SK-N-SH treated with all-trans-retinoic acid at 6 μM for 48 hours (cell line): ENCODE measurements at regions not wholly inside any gene's neighbourhood (a gene's known extent, or its start where the extent isn't known, plus 50 kb on each side); places are given as distances from the start of the nearest gene placed in this dataset.

Experiments used
- ATAC-seq: fragments of 200-7000 bp; cut with Tn5 transposase; 3 replicates; pipeline ENCODE4 v1.9.1; 2020; ENCODE audit warnings: mild to moderate bottlenecking, moderate library complexity
- ARNTL ChIP-seq: fragments of 450-650 bp; formaldehyde crosslinking; IDR thresholded peaks from 2 replicates; pipeline ENCODE4 v1.5.0; 2020; ENCODE audit warnings: low read depth, mild to moderate bottlenecking, moderate library complexity, borderline replicate concordance
- BACH2 ChIP-seq: fragments of 250-450 bp; sonication (Bioruptor Pico); IDR thresholded peaks from 2 replicates; pipeline ENCODE4 v1.9.0; 2021; ENCODE audit warnings: mild to moderate bottlenecking, borderline replicate concordance
- CSDC2 ChIP-seq: fragments of 250-450 bp; sonication (Bioruptor Pico); IDR thresholded peaks from 2 replicates; pipeline ENCODE4 v1.5.0; 2020; ENCODE audit warnings: mild to moderate bottlenecking, moderate library complexity
- ESRRG ChIP-seq: fragments of 250-450 bp; sonication (Bioruptor Pico); IDR thresholded peaks from 2 replicates; pipeline ENCODE4 v1.6.1; 2021; ENCODE audit warnings: mild to moderate bottlenecking
- GLIS3 ChIP-seq: fragments of 250-450 bp; sonication (Bioruptor Pico); IDR thresholded peaks from 2 replicates; pipeline ENCODE4 v1.5.0; 2020; ENCODE audit warnings: mild to moderate bottlenecking, moderate library complexity
- ISL1 ChIP-seq: fragments of 250-450 bp; sonication (Bioruptor Pico); IDR thresholded peaks from 2 replicates; pipeline ENCODE4 v2.1.2; 2022; ENCODE audit warnings: mild to moderate bottlenecking, moderate library complexity
- OSR1 ChIP-seq: fragments of 250-450 bp; sonication (Bioruptor Pico); IDR thresholded peaks from 2 replicates; pipeline ENCODE4 v1.8.0; 2022; ENCODE audit warnings: moderate library complexity, mild to moderate bottlenecking, inconsistent platforms
- PPARA ChIP-seq: fragments of 250-450 bp; sonication (Bioruptor Pico); IDR thresholded peaks from 2 replicates; pipeline ENCODE4 v1.5.0; 2020; ENCODE audit warnings: mild to moderate bottlenecking, borderline replicate concordance
- RARB ChIP-seq: fragments of 250-450 bp; sonication (Bioruptor Pico); IDR thresholded peaks from 2 replicates; pipeline ENCODE4 v1.8.0; 2021; ENCODE audit warnings: mild to moderate bottlenecking, moderate library complexity
- SNAI2 ChIP-seq: fragments of 250-450 bp; sonication (Bioruptor Pico); IDR thresholded peaks from 2 replicates; pipeline ENCODE4 v1.5.0; 2020; ENCODE audit warnings: mild to moderate bottlenecking, moderate library complexity
- TCF4 ChIP-seq: fragments of 250-450 bp; sonication (Bioruptor Pico); IDR thresholded peaks from 2 replicates; pipeline ENCODE4 v1.8.0; 2021; ENCODE audit warnings: mild to moderate bottlenecking, moderate library complexity, borderline replicate concordance
- TOX ChIP-seq: fragments of 250-450 bp; sonication (Bioruptor Pico); IDR thresholded peaks from 2 replicates; pipeline ENCODE4 v1.8.0; 2021; ENCODE audit warnings: mild to moderate bottlenecking, moderate library complexity, borderline replicate concordance
- TSHZ2 ChIP-seq: fragments of 250-450 bp; sonication (Bioruptor Pico); IDR thresholded peaks from 2 replicates; pipeline ENCODE4 v1.5.0; 2020; ENCODE audit warnings: mild to moderate bottlenecking, moderate library complexity
- ZC3H10 ChIP-seq: fragments of 250-450 bp; sonication (Bioruptor Pico); IDR thresholded peaks from 2 replicates; pipeline ENCODE4 v1.5.1; 2021; ENCODE audit warnings: mild to moderate bottlenecking, moderate library complexity
- ZFP3 ChIP-seq: fragments of 250-450 bp; sonication (Bioruptor Pico); IDR thresholded peaks from 2 replicates; pipeline ENCODE4 v1.5.0; 2020; ENCODE audit warnings: mild to moderate bottlenecking, moderate library complexity
- ZFP30 ChIP-seq: fragments of 450-650 bp; formaldehyde crosslinking; IDR thresholded peaks from 2 replicates; pipeline ENCODE4 v1.5.0; 2022; ENCODE audit warnings: mild to moderate bottlenecking, moderate library complexity
- ZNF565 ChIP-seq: fragments of 450-650 bp; formaldehyde crosslinking; conservative IDR thresholded peaks from 2 replicates; pipeline ENCODE4 v1.5.0; 2020; ENCODE audit warnings: low read depth, mild to moderate bottlenecking, moderate library complexity
- ZNF70 ChIP-seq: fragments of 450-650 bp; formaldehyde crosslinking; IDR thresholded peaks from 2 replicates; pipeline ENCODE4 v1.5.0; 2020; ENCODE audit warnings: mild to moderate bottlenecking, moderate library complexity
- ZNF8 ChIP-seq: fragments of 450-650 bp; formaldehyde crosslinking; IDR thresholded peaks from 2 replicates; pipeline ENCODE4 v1.5.0; 2020; ENCODE audit warnings: mild to moderate bottlenecking, moderate library complexity
- TF ChIP-seq, protein P1 (sequence below): fragments of 250-450 bp; sonication (Bioruptor Pico); IDR thresholded peaks from 2 replicates; pipeline ENCODE4 v1.8.0; 2020; ENCODE audit warnings: mild to moderate bottlenecking, moderate library complexity, borderline replicate concordance
- TF ChIP-seq, protein P2 (sequence below): fragments of 250-450 bp; sonication (Bioruptor Pico); IDR thresholded peaks from 2 replicates; pipeline ENCODE4 v1.5.1; 2020; ENCODE audit warnings: low read depth, mild to moderate bottlenecking, moderate library complexity
- TF ChIP-seq, protein P3 (sequence below): fragments of 250-450 bp; sonication (Bioruptor Pico); IDR thresholded peaks from 2 replicates; pipeline ENCODE4 v1.8.0; 2021; ENCODE audit warnings: low read depth, mild to moderate bottlenecking, moderate library complexity, borderline replicate concordance

GRCh38 chr3:197424674-197425484, 126.5 kb upstream of the DLG1 start:
- TF ChIP-seq CSDC2 (no peak), BACH2 (CRISPR knock-in tag) (no peak), OSR1 (CRISPR knock-in tag) (no peak), ZNF8 (no peak), ZC3H10 (CRISPR knock-in tag) (no peak), TOX (no peak), SNAI2 (CRISPR knock-in tag) (no peak), GLIS3 (CRISPR knock-in tag) (no peak), TSHZ2 (CRISPR knock-in tag) (no peak), TCF4 (CRISPR knock-in tag) (no peak), RARB (CRISPR knock-in tag) (no peak), ZFP30 (no peak), ZNF565 (CRISPR knock-in tag) (no peak), ISL1 (no peak), ARNTL (CRISPR knock-in tag) (no peak), ZFP3 (CRISPR knock-in tag) (no peak), ZNF70 (CRISPR knock-in tag) (no peak)
- TF ChIP-seq, protein P1, sequence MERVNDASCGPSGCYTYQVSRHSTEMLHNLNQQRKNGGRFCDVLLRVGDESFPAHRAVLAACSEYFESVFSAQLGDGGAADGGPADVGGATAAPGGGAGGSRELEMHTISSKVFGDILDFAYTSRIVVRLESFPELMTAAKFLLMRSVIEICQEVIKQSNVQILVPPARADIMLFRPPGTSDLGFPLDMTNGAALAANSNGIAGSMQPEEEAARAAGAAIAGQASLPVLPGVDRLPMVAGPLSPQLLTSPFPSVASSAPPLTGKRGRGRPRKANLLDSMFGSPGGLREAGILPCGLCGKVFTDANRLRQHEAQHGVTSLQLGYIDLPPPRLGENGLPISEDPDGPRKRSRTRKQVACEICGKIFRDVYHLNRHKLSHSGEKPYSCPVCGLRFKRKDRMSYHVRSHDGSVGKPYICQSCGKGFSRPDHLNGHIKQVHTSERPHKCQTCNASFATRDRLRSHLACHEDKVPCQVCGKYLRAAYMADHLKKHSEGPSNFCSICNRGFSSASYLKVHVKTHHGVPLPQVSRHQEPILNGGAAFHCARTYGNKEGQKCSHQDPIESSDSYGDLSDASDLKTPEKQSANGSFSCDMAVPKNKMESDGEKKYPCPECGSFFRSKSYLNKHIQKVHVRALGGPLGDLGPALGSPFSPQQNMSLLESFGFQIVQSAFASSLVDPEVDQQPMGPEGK (CRISPR knock-in tag) = no peak
- TF ChIP-seq, all 23 proteins: peak for 0
- ATAC-seq = no peak

GRCh38 chr3:197424266-197424665, 125.9 kb upstream of the DLG1 start:
- ATAC-seq = no peak
- TF ChIP-seq ISL1 (no peak), ZNF565 (CRISPR knock-in tag) (no peak)

- ATAC-seq = no peak
- TF ChIP-seq ISL1 (no peak), ESRRG (CRISPR knock-in tag) (no peak), ZNF8 (no peak), ZFP30 (no peak), ARNTL (CRISPR knock-in tag) (no peak), OSR1 (CRISPR knock-in tag) (no peak), CSDC2 (no peak), TOX (no peak), GLIS3 (CRISPR knock-in tag) (no peak), PPARA (CRISPR knock-in tag) (no peak), RARB (CRISPR knock-in tag) (no peak)
These were observed 125.0 kb upstream of the DLG1 start for GRCh38 chr3:197423376-197423775.

GRCh38 chr3:197422506-197422905, 124.1 kb upstream of the DLG1 start:
- ATAC-seq = no peak
- TF ChIP-seq CSDC2 (no peak), BACH2 (CRISPR knock-in tag) (no peak), RARB (CRISPR knock-in tag) (no peak), ESRRG (CRISPR knock-in tag) (no peak), GLIS3 (CRISPR knock-in tag) (no peak), TSHZ2 (CRISPR knock-in tag) (no peak), TCF4 (CRISPR knock-in tag) (no peak), SNAI2 (CRISPR knock-in tag) (no peak), ZNF8 (no peak), TOX (no peak), ZFP30 (no peak), ISL1 (no peak), ZC3H10 (CRISPR knock-in tag) (no peak)
- TF ChIP-seq, protein P1 (CRISPR knock-in tag) = no peak
- TF ChIP-seq, protein P2, sequence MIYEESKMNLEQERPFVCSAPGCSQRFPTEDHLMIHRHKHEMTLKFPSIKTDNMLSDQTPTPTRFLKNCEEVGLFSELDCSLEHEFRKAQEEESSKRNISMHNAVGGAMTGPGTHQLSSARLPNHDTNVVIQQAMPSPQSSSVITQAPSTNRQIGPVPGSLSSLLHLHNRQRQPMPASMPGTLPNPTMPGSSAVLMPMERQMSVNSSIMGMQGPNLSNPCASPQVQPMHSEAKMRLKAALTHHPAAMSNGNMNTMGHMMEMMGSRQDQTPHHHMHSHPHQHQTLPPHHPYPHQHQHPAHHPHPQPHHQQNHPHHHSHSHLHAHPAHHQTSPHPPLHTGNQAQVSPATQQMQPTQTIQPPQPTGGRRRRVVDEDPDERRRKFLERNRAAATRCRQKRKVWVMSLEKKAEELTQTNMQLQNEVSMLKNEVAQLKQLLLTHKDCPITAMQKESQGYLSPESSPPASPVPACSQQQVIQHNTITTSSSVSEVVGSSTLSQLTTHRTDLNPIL = no peak
- TF ChIP-seq, protein P3, sequence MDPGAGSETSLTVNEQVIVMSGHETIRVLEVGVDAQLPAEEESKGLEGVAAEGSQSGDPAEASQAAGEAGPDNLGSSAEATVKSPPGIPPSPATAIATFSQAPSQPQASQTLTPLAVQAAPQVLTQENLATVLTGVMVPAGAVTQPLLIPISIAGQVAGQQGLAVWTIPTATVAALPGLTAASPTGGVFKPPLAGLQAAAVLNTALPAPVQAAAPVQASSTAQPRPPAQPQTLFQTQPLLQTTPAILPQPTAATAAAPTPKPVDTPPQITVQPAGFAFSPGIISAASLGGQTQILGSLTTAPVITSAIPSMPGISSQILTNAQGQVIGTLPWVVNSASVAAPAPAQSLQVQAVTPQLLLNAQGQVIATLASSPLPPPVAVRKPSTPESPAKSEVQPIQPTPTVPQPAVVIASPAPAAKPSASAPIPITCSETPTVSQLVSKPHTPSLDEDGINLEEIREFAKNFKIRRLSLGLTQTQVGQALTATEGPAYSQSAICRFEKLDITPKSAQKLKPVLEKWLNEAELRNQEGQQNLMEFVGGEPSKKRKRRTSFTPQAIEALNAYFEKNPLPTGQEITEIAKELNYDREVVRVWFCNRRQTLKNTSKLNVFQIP (CRISPR knock-in tag) = no peak
